Right forelimb (tissue), 1 donor: ENCODE measurements at regions not wholly inside any gene's neighbourhood (a gene's known extent, or its start where the extent isn't known, plus 50 kb on each side); places are given as distances from the start of the nearest gene placed in this dataset.
A peak's percentile ranks its signal among the peaks of the same experiment; 100 is the strongest.
"Not testable (repeated sequence)": the region's sequence is repeated elsewhere in the genome, so short reads cannot be mapped to it uniquely, and the experiment has no call there.

Experiments used
- DNase-seq: peaks from one replicate; pipeline ENCODE4 v3.0.0-alpha.2; 2018

- no peak for DNase-seq
Observed at GRCh38 chrX:44785652-44786051, 58.2 kb upstream of the DUSP21 start.

DNA sequence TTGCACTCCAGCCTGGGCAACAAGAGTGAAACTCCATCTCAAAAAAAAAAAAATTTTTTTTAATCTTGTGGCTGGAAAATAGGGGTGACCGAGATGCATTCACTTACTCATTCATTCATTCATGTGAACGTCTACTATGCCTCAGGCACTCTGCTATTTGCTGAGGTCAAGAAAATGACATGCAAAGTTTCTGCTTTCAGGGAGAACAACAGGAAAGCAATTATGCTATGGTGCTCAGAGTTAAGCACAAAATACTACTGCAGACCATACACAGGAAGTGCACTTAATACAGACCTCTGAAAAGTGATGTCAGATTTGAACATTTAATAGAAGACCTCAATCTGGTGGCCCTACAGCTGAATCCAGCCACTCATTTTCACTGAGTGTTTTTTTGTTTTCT, 59.6 kb upstream of the DUSP21 start:
- DNase-seq, result no peak

GRCh38 chrX:44778254-44778653, 65.6 kb upstream of the DUSP21 start:
- DNase-seq, result no peak

- DNase-seq, result no peak
Observed at GRCh38 chrX:44775726-44776125, 68.1 kb upstream of the DUSP21 start.

DNA sequence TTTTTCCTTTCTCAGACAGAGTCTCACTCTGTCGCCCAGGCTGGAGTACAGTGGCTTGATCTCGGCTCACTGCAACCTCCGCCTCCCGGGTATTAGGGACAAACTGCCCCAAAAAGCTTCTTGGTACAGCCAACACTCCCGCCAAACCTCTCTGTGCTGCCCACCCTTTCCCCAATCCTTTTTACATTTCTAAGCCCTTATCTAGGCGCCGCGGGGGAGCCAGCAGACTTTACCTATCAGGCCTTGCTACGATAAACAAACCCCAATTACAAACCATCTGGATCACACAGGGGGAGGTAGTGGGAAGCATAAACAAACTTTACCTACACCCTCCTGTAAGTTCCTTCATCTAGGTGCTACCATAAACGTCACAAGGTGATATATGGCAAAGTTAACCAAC, 69.8 kb upstream of the DUSP21 start:
- DNase-seq, result not testable (repeated sequence)

- DNase-seq, result no peak
Observed at GRCh38 chrX:44770121-44770520, 73.7 kb upstream of the DUSP21 start.

DNA sequence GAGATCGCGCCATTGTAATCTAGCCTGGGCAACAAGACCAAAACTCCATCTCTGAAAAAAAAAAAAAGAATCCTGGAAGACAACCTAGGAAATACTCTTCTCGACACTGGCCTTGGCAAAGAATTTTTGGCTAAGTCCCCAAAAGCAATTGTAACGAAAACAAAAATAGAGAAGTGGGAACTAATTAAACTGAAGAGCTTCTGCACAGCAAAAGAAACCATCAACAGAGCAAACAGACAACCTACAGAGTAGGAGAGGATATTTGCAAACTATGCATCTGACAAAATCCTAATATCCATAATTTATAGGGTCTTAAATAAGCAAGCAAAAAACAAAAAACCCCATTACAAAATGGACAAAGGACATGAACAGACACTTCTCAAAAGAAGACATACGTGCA, 76.5 kb upstream of the DUSP21 start:
- DNase-seq, result no peak

DNA sequence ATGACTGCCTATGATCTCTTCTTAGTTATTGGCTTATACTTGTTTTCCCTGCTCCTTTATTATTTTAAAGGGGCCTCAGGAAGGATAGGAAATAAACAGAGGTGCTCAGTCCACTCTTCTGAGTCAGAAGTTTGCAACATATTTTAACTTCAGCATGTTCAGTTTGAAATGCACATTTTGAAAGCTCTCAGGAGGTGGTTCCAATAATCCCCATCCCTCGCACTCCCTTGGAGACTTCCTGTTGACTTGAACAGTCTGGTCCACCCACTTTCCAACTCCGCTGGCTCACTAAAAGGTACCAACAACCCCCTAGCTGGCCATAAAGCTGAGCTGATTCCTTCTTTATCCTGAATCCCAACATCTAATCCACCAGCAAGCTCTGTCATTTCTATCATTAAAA, 78.3 kb upstream of the DUSP21 start:
- no peak for DNase-seq

- no peak for DNase-seq
Observed at GRCh38 chrX:44747969-44748368, 95.9 kb upstream of the DUSP21 start.

DNA sequence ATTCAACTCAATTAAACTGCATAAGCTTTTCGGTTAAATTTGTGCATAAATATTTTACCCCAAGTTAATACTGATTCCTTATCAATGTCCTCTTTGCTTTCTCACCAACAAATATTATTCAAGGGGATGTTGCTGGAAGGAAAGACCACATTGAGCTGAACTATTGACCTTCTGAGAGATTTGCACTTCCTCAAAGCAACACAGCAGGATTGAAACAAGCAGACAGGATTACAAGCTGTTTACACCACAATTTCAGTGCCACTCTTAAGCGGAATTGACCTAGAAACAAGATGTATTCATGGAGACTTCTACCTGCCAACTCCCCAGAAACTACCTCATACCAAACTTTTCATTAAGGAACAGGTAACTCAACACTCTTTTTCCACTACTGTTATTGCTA, 96.5 kb upstream of the DUSP21 start:
- DNase-seq, result no peak

DNA sequence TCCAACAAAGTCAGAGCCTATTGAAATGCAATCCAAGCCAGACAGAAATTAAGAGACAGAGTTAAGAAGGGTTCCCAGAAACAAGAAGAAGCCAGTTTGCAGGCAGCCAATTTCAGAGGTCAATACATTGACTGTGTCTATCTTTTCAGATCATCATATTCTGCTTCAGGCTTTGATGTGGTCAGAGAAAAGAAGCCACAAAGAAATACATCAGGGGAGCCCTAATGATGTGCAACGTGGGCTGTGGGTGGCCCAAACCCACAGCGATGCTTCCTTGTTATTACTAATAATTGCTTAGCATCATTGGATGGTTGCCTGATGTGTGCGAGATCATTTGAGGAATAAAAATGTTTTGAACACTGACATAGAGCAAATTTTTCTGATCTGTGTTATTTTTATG, 99.0 kb upstream of the DUSP21 start:
- DNase-seq, result no peak

DNA sequence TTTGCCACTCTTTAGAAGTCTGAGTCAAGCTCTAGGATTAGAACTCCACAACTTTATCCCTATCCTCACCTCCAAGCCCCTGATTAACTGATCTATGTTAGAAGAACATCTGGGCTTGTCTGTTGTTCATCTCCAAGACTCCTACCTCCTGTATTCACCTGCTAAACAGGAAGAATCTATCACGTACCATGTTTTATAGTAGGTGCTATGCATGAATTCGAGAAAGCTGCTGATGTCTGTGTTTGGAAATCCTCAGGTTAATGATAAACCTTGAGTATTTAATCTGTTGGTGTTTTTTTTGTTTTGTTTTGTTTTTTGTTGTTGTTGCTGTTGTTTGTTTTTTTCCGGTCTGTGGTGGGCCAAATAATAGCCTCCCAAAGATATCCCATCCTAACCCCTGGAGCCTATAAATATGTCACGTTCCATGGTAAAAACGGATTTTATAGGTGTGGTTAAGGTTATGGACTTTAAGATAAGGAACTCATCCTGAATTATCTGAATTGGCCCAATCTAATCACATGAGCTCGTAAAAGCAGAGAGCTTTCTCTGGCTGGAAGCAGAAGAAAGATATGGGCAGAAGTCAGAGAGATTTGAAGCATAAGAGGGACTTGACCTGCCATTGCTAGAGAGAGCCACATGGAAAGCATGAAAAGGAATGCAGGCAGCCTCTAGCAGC, 101.2 kb upstream of the DUSP21 start:
- DNase-seq, result no peak

DNA sequence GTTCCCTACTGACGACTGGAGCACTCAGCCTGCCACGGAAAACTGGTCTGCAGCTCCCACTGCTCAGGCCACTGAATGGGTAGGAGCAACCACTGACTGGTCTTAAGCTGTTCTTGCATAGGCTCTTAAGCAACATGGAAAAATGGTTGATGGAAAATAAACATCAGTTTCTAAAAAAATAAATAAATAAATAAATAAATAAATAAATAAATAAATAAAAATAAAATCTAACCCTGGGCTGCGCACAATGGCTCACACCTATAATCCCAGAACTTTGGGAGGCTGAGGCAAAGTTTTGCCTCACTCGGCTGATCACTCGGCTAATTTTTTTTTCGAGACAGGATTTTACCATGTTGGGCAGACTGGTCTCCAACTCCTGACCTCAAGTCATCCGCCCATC, 102.0 kb upstream of the DUSP21 start:
- DNase-seq, result not testable (repeated sequence)

GRCh38 chrX:44741458-44741857, 102.4 kb upstream of the DUSP21 start:
- not testable (repeated sequence) for DNase-seq

- no peak for DNase-seq
Observed at GRCh38 chrX:44735498-44735897, 108.3 kb upstream of the DUSP21 start.

DNA sequence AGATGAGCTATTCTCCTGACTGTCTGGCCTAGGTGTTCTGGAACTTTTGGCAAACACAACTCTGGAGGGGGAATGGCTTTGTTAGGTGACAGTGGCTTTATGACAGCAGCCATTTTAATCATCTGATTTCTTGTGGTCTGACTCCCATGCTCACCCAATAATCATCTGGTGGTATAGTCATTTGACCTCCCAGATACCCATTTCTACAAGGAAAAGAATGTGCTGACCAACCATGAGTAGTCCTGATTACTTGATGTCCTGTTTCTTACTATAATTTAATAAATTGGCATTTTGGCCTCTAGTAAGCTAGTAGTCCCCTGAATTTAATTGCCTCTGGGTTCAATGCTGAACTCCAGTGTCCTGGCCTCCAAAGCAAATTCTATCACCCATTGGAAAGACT, 109.9 kb upstream of the DUSP21 start:
- no peak for DNase-seq

- DNase-seq, result no peak
Observed at GRCh38 chrX:44731160-44731559, 112.7 kb upstream of the DUSP21 start.

DNA sequence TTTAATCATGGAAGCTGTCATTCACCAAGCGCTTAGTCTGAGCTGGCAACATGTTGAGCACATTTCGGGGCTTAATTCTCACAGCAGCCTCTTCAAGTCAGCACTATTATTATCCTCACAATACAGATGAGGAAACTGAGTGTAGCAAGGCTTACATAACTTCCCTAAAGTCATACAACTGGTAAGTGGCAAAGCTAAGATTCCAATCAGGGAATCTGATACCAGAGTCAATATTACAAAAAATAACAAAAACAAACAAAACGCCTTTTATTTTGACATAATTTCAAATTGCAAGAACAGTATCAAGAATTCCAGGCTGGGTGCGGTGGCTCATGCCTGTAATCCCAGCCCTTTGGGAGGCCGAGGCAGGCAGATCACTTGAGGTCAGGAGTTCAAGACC, 120.4 kb upstream of the DUSP21 start:
- DNase-seq, result no peak

DNA sequence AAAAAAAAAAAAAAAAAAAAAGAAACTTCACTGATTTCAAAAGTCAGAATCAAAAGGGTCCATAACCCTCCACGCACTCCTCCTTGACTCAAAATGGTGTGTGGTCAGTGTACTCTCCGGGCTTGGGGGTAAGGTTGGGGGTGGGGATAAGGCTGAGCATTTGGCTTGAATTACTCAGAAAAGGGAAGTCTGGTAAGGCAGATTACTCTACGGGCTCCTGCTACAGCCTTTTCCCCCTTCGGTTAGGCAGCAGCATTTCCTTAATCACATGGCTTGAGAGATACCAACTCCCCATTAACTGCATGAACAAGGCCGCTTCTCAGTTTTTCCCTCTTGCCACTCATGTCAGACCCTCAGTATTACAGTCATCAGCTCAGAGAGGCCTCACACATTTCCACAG, 135.4 kb upstream of the DUSP21 start:
- no peak for DNase-seq

GRCh38 chrX:44705817-44706551, 137.8 kb upstream of the DUSP21 start:
- DNase-seq, result no peak

DNA sequence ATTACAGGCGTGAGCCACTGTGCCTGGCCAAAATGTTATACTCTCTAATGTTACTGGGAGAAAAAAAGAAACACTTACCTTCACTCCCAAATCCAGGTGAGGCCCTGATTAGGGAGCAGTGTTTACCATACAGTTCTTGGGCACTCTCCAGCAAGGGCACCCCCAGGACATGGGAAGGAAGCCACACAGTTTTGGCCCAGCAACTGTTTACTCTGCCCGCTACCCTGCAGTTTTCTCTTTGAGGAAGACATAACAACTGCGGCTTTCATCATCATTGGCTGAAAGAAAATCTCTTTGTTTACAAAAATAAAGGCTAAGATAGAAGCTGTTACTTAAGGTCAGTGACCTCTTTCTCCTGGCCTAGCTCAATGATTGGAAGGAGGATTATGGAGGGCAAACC, 145.5 kb upstream of the DUSP21 start:
- no peak for DNase-seq

- DNase-seq, result no peak
Observed at GRCh38 chrX:44693255-44693654, 150.6 kb upstream of the DUSP21 start.

- DNase-seq, result no peak
Observed at GRCh38 chrX:44690129-44690528, 147.5 kb upstream of the FUNDC1 start.

DNA sequence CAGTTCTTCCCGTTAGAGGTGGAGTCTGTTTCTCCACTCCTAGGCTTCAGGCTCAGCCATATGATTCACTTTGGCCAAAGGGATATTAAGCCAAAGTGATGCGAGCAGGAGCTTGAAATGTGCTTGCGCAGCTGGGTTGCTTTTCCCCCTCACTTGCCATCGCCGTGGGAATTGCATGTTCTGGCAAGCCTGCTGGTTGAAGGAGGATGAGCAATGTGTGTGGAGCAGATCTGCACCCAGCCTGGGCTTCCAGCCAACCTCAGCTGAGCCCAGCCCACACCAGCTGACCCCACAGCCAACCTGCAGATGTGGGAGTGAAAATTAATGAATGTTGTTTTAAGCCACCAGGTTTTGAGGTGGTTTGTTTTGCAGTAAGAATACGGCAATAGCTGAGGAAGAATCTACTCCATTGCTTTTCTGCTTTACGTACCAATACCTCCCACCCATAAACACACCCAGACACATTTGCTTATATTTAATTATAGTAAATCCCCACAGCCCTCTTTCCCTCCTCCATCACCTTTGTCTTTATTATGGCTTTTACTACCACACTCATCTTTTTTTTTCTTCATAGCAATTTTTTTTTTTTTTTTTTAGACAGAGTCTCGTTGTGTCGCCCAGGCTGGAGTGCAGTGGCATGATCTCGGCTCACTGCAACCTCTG, 132.8 kb upstream of the FUNDC1 start:
- DNase-seq, result peak; percentile 50
